Ovary (tissue), 7 donors: ENCODE measurements at regions not wholly inside any gene's neighbourhood (a gene's known extent, or its start where the extent isn't known, plus 50 kb on each side); places are given as distances from the start of the nearest gene placed in this dataset.

Experiments used
- DNase-seq, 5 donors: peaks; one replicate each; pipeline ENCODE4 v3.0.0-alpha.2; 2019 to 2020
- H3K27ac ChIP-seq, 2 donors: fragments of 200-600 bp; one replicate each; pipeline versions ENCODE4 v1.5.1 to v1.8.0; 2019 to 2022
- H3K27me3 ChIP-seq: fragments of 200-600 bp; one replicate; pipeline ENCODE4 v1.8.0; 2022
- H3K36me3 ChIP-seq: fragments of 200-600 bp; sonication (generic); one replicate; pipeline ENCODE4 v1.5.1; 2019
- H3K4me1 ChIP-seq: one replicate; pipeline ENCODE4 v1.8.1; 2013; ENCODE audit warnings: mild to moderate bottlenecking, moderate library complexity; ENCODE audit not compliant: insufficient read depth
- H3K4me3 ChIP-seq: fragments of 200-600 bp; sonication (generic); one replicate; pipeline ENCODE4 v1.5.1; 2017
- H3K9me3 ChIP-seq, 2 donors: fragments of 200-600 bp in 1 of 2; sonication (generic) in 1 of 2; one replicate each; pipeline versions ENCODE4 v1.5.1 to v1.8.1; 2013 to 2019; ENCODE audit warnings: mild to moderate bottlenecking in 1 of 2, moderate library complexity in 1 of 2
- EP300 ChIP-seq: sonication (generic); formaldehyde crosslinking; IDR thresholded peaks from one replicate; pipeline ENCODE4 v1.6.1; 2017; ENCODE audit warnings: antibody characterized with exemption
- POLR2A ChIP-seq: fragments of 450-650 bp; IDR thresholded peaks from one replicate; pipeline ENCODE4 v1.6.1; 2017; ENCODE audit warnings: antibody characterized with exemption, mild to moderate bottlenecking, moderate library complexity
- WGBS, 3 donors: extraction: QIAGEN DNeasy Blood & Tissue Kit in 1 of 3; methylation state at CpG; one replicate each; pipeline versions ENCODE4 v1.1.5 to v1.1.7; 2013 to 2017; 5-methylcytosine and 5-hydroxymethylcytosine counted together
- intact Hi-C, 4 donors: fragments of 100-400 bp; cut with DNase I; formaldehyde crosslinking; loops; one replicate each; pipeline versions ENCODE4 v1.11.0 to v1.15.1; 2022 to 2023
- TF ChIP-seq, protein P1 (sequence below), 3 donors: fragments of 450-650 bp in 2 of 3; fragments of 200-600 bp in 1 of 3; IDR thresholded peaks; one replicate each; pipeline versions ENCODE4 v1.5.1 to v1.8.0; 2016 to 2022; ENCODE audit warnings: antibody characterized with exemption in 3 of 3, mild to moderate bottlenecking in 1 of 3
- donor health status: DM: no; HTN: no; CAD: no; lungs with moderate emphysema.
- donor health status: DM: no; HTN: no; CAD: no.
- donor health status: Bipolar disorder and iron deficiency.
- donor health status: DM: no; HTN: no; CAD: no.
- donor health status: DM: yes; HTN: yes; CAD: no.

DNA sequence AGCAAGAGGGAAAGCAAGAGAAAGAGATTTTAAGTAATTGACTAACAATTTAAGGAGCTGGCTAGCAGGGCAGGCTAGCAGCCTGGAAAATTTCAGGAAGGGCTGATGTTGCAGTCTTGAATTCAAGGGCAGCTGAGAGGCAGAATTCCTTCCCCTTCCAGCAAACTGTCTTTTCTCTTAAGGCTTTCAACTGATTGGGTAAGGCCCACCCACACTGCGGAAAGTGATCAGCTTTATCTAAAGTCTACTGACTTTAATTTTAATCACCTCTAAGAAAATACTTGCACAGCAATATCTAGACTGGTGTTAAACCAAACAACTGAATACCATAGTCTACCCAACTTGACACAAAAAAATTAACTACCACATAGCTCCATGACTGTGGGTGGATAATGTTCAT is 303.9 kb downstream of the FZD1 start:
- no peaks in the 10 kb centered on the region for H3K9me3 ChIP-seq
- no peaks in the 10 kb centered on the region for H3K36me3 ChIP-seq
- no peaks in the 10 kb centered on the region for H3K27me3 ChIP-seq
- no peak overlapping the region for H3K27ac ChIP-seq
- no peak for TF ChIP-seq EP300
- no peak for TF ChIP-seq POLR2A
- TF ChIP-seq, protein P1, sequence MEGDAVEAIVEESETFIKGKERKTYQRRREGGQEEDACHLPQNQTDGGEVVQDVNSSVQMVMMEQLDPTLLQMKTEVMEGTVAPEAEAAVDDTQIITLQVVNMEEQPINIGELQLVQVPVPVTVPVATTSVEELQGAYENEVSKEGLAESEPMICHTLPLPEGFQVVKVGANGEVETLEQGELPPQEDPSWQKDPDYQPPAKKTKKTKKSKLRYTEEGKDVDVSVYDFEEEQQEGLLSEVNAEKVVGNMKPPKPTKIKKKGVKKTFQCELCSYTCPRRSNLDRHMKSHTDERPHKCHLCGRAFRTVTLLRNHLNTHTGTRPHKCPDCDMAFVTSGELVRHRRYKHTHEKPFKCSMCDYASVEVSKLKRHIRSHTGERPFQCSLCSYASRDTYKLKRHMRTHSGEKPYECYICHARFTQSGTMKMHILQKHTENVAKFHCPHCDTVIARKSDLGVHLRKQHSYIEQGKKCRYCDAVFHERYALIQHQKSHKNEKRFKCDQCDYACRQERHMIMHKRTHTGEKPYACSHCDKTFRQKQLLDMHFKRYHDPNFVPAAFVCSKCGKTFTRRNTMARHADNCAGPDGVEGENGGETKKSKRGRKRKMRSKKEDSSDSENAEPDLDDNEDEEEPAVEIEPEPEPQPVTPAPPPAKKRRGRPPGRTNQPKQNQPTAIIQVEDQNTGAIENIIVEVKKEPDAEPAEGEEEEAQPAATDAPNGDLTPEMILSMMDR (IDR thresholded peaks at IDR 0.05), result no peak
- DNase-seq, result no peak
- no peak overlapping the region for H3K4me3 ChIP-seq
- intact Hi-C loops, result no loop called here
- 92 to 98% (median 97%) methylated on average over 1 of the region's 1 CpG for WGBS, 3 donors
- peaks cover 2% of the 10 kb centered on the region for H3K4me1 ChIP-seq

DNA sequence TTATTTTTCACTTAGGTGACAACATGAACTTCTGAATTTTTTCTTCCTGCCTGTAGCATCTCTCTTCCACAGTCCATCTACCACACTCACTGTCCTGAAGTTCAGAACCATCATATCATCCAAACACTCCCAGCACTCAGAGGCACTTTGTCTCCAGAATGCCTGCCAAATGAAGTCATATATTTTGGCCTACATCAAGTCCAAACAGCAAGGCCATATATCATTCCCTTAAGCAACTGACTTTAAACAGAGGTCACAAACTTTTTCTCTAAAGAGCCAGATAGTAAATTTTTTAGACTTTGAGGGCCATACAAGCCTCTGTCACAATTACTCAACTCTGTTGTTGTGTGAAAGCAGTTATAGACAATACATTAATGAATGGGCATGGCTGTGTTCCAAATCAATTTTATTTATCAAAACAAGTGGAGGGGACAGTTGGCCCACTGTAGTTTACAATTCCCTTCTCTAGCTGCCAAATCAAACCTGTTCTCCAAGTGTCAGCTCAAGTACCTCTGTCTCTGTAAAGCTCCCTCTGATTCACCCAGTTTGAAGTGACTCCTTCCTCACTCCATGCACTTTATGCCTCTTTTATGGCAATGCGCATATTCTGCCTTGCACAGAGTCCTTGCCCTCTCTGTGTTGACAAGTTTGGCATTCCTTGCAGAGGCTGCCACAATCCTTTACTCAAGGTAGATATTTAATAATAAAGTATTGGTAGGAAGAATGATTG is 305.7 kb downstream of the FZD1 start:
- DNase-seq, result no peak
- no peaks in the 10 kb centered on the region for H3K9me3 ChIP-seq
- no peak overlapping the region for H3K4me3 ChIP-seq
- WGBS, 3 donors, result 88 to 100% (median 100%) methylated on average over 1 of the region's 1 CpG
- intact Hi-C loops, result no loop called here
- TF ChIP-seq POLR2A (no peak), EP300 (no peak)
- TF ChIP-seq, protein P1 (IDR thresholded peaks at IDR 0.05), result no peak
- H3K27me3 ChIP-seq, result no peaks in the 10 kb centered on the region
- no peak overlapping the region for H3K27ac ChIP-seq
- peaks cover 2% of the 10 kb centered on the region for H3K4me1 ChIP-seq
- H3K36me3 ChIP-seq, result no peaks in the 10 kb centered on the region

DNA sequence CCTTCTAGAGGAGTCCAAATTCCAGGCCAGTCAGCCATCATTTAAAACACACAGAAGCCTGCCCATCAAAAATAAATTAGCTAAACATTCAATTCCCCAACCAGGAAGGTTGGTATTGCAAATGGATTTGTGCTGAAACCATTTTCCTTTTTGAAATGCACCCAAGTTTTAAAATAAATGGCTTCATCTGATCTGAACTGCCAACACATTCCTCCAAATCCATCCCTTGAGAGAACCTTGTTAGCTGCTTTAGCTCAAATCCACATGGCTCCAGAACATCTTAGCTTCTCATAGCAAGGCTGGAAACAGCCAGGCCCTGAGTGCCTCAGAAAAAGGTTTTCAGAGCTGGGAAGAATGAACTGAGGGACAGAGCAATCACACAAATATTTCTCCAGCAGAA is 306.3 kb downstream of the FZD1 start:
- no peak overlapping the region for H3K27ac ChIP-seq
- intact Hi-C loops, result no loop called here
- peaks cover 2% of the 10 kb centered on the region for H3K4me1 ChIP-seq
- H3K4me3 ChIP-seq, result no peak overlapping the region
- no peak for DNase-seq
- H3K36me3 ChIP-seq, result no peaks in the 10 kb centered on the region
- H3K9me3 ChIP-seq, result no peaks in the 10 kb centered on the region
- TF ChIP-seq EP300, result no peak
- TF ChIP-seq, protein P1 (IDR thresholded peaks at IDR 0.05), result no peak
- TF ChIP-seq POLR2A, result no peak
- H3K27me3 ChIP-seq, result no peaks in the 10 kb centered on the region

DNA sequence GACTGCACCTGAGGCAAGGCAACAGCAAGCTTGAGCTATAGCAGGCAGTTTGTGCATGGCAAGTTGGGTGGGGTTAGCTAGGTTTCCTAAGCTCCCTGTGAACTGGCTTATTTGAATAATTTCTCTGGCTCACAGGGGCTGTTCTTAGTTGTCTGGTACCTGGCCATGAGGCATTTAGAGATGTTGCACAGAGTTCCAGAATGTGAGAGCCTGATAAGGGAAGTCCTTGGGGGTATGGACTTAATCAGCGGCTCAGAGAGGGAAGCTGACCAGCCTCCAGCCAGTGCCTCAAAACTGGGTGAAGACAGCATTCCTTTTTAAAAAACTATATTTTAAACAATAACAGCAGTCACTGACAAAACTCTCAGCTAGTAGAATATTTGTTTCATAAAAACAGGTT is 307.4 kb downstream of the FZD1 start:
- TF ChIP-seq EP300 (no peak), POLR2A (no peak)
- TF ChIP-seq, protein P1 (IDR thresholded peaks at IDR 0.05), result no peak
- H3K27ac ChIP-seq, result no peak overlapping the region
- H3K9me3 ChIP-seq, result no peaks in the 10 kb centered on the region
- H3K27me3 ChIP-seq, result no peaks in the 10 kb centered on the region
- no peak for DNase-seq
- intact Hi-C loops, result no loop called here
- H3K4me1 ChIP-seq, result no peaks in the 10 kb centered on the region
- WGBS, 3 donors, result 52 to 60% (median 59%) methylated on average over 1 of the region's 1 CpG
- H3K4me3 ChIP-seq, result no peak overlapping the region
- no peaks in the 10 kb centered on the region for H3K36me3 ChIP-seq
